ENCODE measurements at regions not wholly inside any gene's neighbourhood (a gene's known extent, or its start where the extent isn't known, plus 50 kb on each side); places are given as distances from the start of the nearest gene placed in this dataset.

GRCh38 chr3:68441054-68441453, 491.3 kb downstream of the TAFA4 start:
- H3K9me3 Mint-ChIP-seq, result peaks cover 3% of the 10 kb centered on the region
- intact Hi-C loops (cut with micrococcal nuclease), result no loop called here
- H3K27ac Mint-ChIP-seq, result no peak overlapping the region
- H3K27me3 Mint-ChIP-seq (ENCODE audit: insufficient read depth), result no peaks in the 10 kb centered on the region
- DNase-seq (ENCODE audit: low spot score), result no peak
- no peak overlapping the region for H3K4me3 Mint-ChIP-seq
- H3K4me1 Mint-ChIP-seq (ENCODE audit: low read depth), result no peaks in the 10 kb centered on the region
- no peaks in the 10 kb centered on the region for H3K36me3 Mint-ChIP-seq (ENCODE audit: low read depth)

GRCh38 chr3:68436619-68437401, 495.5 kb downstream of the TAFA4 start:
- intact Hi-C loops (cut with micrococcal nuclease), result no loop called here
- Mint-ChIP-seq H3K27me3 (ENCODE audit: insufficient read depth) (no peaks in the 10 kb centered on the region), H3K9me3 (peaks cover 6% of the 10 kb centered on the region), H3K4me3 (no peak overlapping the region), H3K4me1 (ENCODE audit: low read depth) (no peaks in the 10 kb centered on the region), H3K36me3 (ENCODE audit: low read depth) (no peaks in the 10 kb centered on the region), H3K27ac (no peak overlapping the region)
- no peak for DNase-seq (ENCODE audit: low spot score)

- no peaks in the 10 kb centered on the region for H3K9me3 Mint-ChIP-seq
- no peaks in the 10 kb centered on the region for H3K36me3 Mint-ChIP-seq (ENCODE audit: low read depth)
- H3K27me3 Mint-ChIP-seq (ENCODE audit: insufficient read depth), result no peaks in the 10 kb centered on the region
- H3K27ac Mint-ChIP-seq, result no peak overlapping the region
- H3K4me3 Mint-ChIP-seq, result no peak overlapping the region
- no peaks in the 10 kb centered on the region for H3K4me1 Mint-ChIP-seq (ENCODE audit: low read depth)
- no peak for DNase-seq (ENCODE audit: low spot score)
- intact Hi-C loops (cut with micrococcal nuclease), result no loop called here
Measured at GRCh38 chr3:68428495-68428894, 503.9 kb downstream of the TAFA4 start.

- no peak overlapping the region for H3K4me3 Mint-ChIP-seq
- no peaks in the 10 kb centered on the region for H3K36me3 Mint-ChIP-seq (ENCODE audit: low read depth)
- H3K27ac Mint-ChIP-seq, result no peak overlapping the region
- intact Hi-C loops (cut with micrococcal nuclease), result no loop called here
- DNase-seq (ENCODE audit: low spot score), result no peak
- no peaks in the 10 kb centered on the region for H3K27me3 Mint-ChIP-seq (ENCODE audit: insufficient read depth)
- H3K4me1 Mint-ChIP-seq (ENCODE audit: low read depth), result no peaks in the 10 kb centered on the region
- no peaks in the 10 kb centered on the region for H3K9me3 Mint-ChIP-seq
Measured at GRCh38 chr3:68424796-68425460, 507.4 kb downstream of the TAFA4 start.

- no peaks in the 10 kb centered on the region for H3K36me3 Mint-ChIP-seq (ENCODE audit: low read depth)
- no peaks in the 10 kb centered on the region for H3K27me3 Mint-ChIP-seq (ENCODE audit: insufficient read depth)
- no peak overlapping the region for H3K4me3 Mint-ChIP-seq
- no peak overlapping the region for H3K27ac Mint-ChIP-seq
- no peak for DNase-seq (ENCODE audit: low spot score)
- no peaks in the 10 kb centered on the region for H3K4me1 Mint-ChIP-seq (ENCODE audit: low read depth)
- peaks cover 2% of the 10 kb centered on the region for H3K9me3 Mint-ChIP-seq
- intact Hi-C loops (cut with micrococcal nuclease), result no loop called here
Measured at GRCh38 chr3:68408626-68409025, 523.7 kb downstream of the TAFA4 start.

- no peaks in the 10 kb centered on the region for H3K4me1 Mint-ChIP-seq (ENCODE audit: low read depth)
- no peak overlapping the region for H3K27ac Mint-ChIP-seq
- no peaks in the 10 kb centered on the region for H3K36me3 Mint-ChIP-seq (ENCODE audit: low read depth)
- H3K27me3 Mint-ChIP-seq (ENCODE audit: insufficient read depth), result no peaks in the 10 kb centered on the region
- H3K9me3 Mint-ChIP-seq, result no peaks in the 10 kb centered on the region
- no peak for DNase-seq (ENCODE audit: low spot score)
- intact Hi-C loops (cut with micrococcal nuclease), result no loop called here
- no peak overlapping the region for H3K4me3 Mint-ChIP-seq
Measured at GRCh38 chr3:68403741-68404140, 528.6 kb downstream of the TAFA4 start.

- Mint-ChIP-seq H3K4me1 (ENCODE audit: low read depth) (no peaks in the 10 kb centered on the region), H3K9me3 (no peaks in the 10 kb centered on the region), H3K4me3 (no peak overlapping the region), H3K27me3 (ENCODE audit: insufficient read depth) (no peaks in the 10 kb centered on the region), H3K27ac (no peak overlapping the region), H3K36me3 (ENCODE audit: low read depth) (no peaks in the 10 kb centered on the region)
- DNase-seq (ENCODE audit: low spot score), result no peak
- intact Hi-C loops (cut with micrococcal nuclease), result no loop called here
Measured at GRCh38 chr3:68402235-68402918, 530.0 kb downstream of the TAFA4 start.

- no peak overlapping the region for H3K4me3 Mint-ChIP-seq
- DNase-seq (ENCODE audit: low spot score), result no peak
- no peaks in the 10 kb centered on the region for H3K36me3 Mint-ChIP-seq (ENCODE audit: low read depth)
- no peaks in the 10 kb centered on the region for H3K4me1 Mint-ChIP-seq (ENCODE audit: low read depth)
- no peak overlapping the region for H3K27ac Mint-ChIP-seq
- peaks cover 42% of the 10 kb centered on the region for H3K9me3 Mint-ChIP-seq
- H3K27me3 Mint-ChIP-seq (ENCODE audit: insufficient read depth), result no peaks in the 10 kb centered on the region
- intact Hi-C loops (cut with micrococcal nuclease), result no loop called here
Measured at GRCh38 chr3:68378631-68379030, 553.7 kb downstream of the TAFA4 start.

GRCh38 chr3:68373727-68374126, 558.6 kb downstream of the TAFA4 start:
- Mint-ChIP-seq H3K4me1 (ENCODE audit: low read depth) (no peaks in the 10 kb centered on the region), H3K27ac (no peak overlapping the region), H3K27me3 (ENCODE audit: insufficient read depth) (no peaks in the 10 kb centered on the region), H3K4me3 (no peak overlapping the region), H3K36me3 (ENCODE audit: low read depth) (no peaks in the 10 kb centered on the region), H3K9me3 (peaks cover 24% of the 10 kb centered on the region)
- no peak for DNase-seq (ENCODE audit: low spot score)
- intact Hi-C loops (cut with micrococcal nuclease), result no loop called here

GRCh38 chr3:68363796-68364195, 568.6 kb downstream of the TAFA4 start:
- H3K4me3 Mint-ChIP-seq, result no peak overlapping the region
- H3K36me3 Mint-ChIP-seq (ENCODE audit: low read depth), result no peaks in the 10 kb centered on the region
- DNase-seq (ENCODE audit: low spot score), result no peak
- no peak overlapping the region for H3K27ac Mint-ChIP-seq
- H3K4me1 Mint-ChIP-seq (ENCODE audit: low read depth), result no peaks in the 10 kb centered on the region
- H3K9me3 Mint-ChIP-seq, result no peaks in the 10 kb centered on the region
- no peaks in the 10 kb centered on the region for H3K27me3 Mint-ChIP-seq (ENCODE audit: insufficient read depth)
- intact Hi-C loops (cut with micrococcal nuclease), result no loop called here

- intact Hi-C loops (cut with micrococcal nuclease), result no loop called here
- no peaks in the 10 kb centered on the region for H3K36me3 Mint-ChIP-seq (ENCODE audit: low read depth)
- H3K9me3 Mint-ChIP-seq, result no peaks in the 10 kb centered on the region
- H3K27ac Mint-ChIP-seq, result no peak overlapping the region
- H3K27me3 Mint-ChIP-seq (ENCODE audit: insufficient read depth), result no peaks in the 10 kb centered on the region
- no peaks in the 10 kb centered on the region for H3K4me1 Mint-ChIP-seq (ENCODE audit: low read depth)
- H3K4me3 Mint-ChIP-seq, result no peak overlapping the region
- DNase-seq (ENCODE audit: low spot score), result no peak
Measured at GRCh38 chr3:68360492-68360891, 571.9 kb downstream of the TAFA4 start.

- Mint-ChIP-seq H3K36me3 (ENCODE audit: low read depth) (no peaks in the 10 kb centered on the region), H3K9me3 (peaks cover 4% of the 10 kb centered on the region), H3K4me1 (ENCODE audit: low read depth) (no peaks in the 10 kb centered on the region), H3K27me3 (ENCODE audit: insufficient read depth) (no peaks in the 10 kb centered on the region), H3K27ac (no peak overlapping the region), H3K4me3 (no peak overlapping the region)
- no peak for DNase-seq (ENCODE audit: low spot score)
- intact Hi-C loops (cut with micrococcal nuclease), result no loop called here
Measured at GRCh38 chr3:68345781-68346180, 586.6 kb downstream of the TAFA4 start.

GRCh38 chr3:68342426-68342825, 589.9 kb downstream of the TAFA4 start:
- H3K9me3 Mint-ChIP-seq, result no peaks in the 10 kb centered on the region
- H3K27me3 Mint-ChIP-seq (ENCODE audit: insufficient read depth), result no peaks in the 10 kb centered on the region
- H3K4me1 Mint-ChIP-seq (ENCODE audit: low read depth), result no peaks in the 10 kb centered on the region
- no peaks in the 10 kb centered on the region for H3K36me3 Mint-ChIP-seq (ENCODE audit: low read depth)
- intact Hi-C loops (cut with micrococcal nuclease), result no loop called here
- no peak overlapping the region for H3K27ac Mint-ChIP-seq
- H3K4me3 Mint-ChIP-seq, result no peak overlapping the region
- no peak for DNase-seq (ENCODE audit: low spot score)
